ENCODE measurements at regions not wholly inside any gene's neighbourhood (a gene's known extent, or its start where the extent isn't known, plus 50 kb on each side); places are given as distances from the start of the nearest gene placed in this dataset.

- no peak overlapping the region for H3K27ac ChIP-seq
- TF ChIP-seq CTCF (conservative IDR thresholded peaks at IDR 0.05) (no peak), ZFX (IDR thresholded peaks at IDR 0.05) (no peak)
These were observed 857.4 kb upstream of the CDH2 start for GRCh38 chr18:29034113-29034856.

GRCh38 chr18:29028560-29028959 lies 851.6 kb upstream of the CDH2 start:
- no peak for TF ChIP-seq ZFX (IDR thresholded peaks at IDR 0.05)
- TF ChIP-seq CTCF (conservative IDR thresholded peaks at IDR 0.05), result no peak
- H3K27ac ChIP-seq, result no peak overlapping the region

GRCh38 chr18:29018976-29019375 lies 842.0 kb upstream of the CDH2 start:
- TF ChIP-seq ZFX (IDR thresholded peaks at IDR 0.05) (no peak), CTCF (conservative IDR thresholded peaks at IDR 0.05) (no peak)
- H3K27ac ChIP-seq, result no peak overlapping the region

GRCh38 chr18:29012883-29013465 lies 836.0 kb upstream of the CDH2 start:
- no peak for TF ChIP-seq CTCF (conservative IDR thresholded peaks at IDR 0.05)
- TF ChIP-seq ZFX (IDR thresholded peaks at IDR 0.05), result no peak
- H3K27ac ChIP-seq, result no peak overlapping the region

GRCh38 chr18:29012364-29012763 lies 835.4 kb upstream of the CDH2 start:
- TF ChIP-seq ZFX (IDR thresholded peaks at IDR 0.05) (no peak), CTCF (conservative IDR thresholded peaks at IDR 0.05) (no peak)
- H3K27ac ChIP-seq, result no peak overlapping the region

GRCh38 chr18:29009250-29009803 lies 832.4 kb upstream of the CDH2 start:
- H3K27ac ChIP-seq, result no peak overlapping the region
- no peak for TF ChIP-seq CTCF (conservative IDR thresholded peaks at IDR 0.05)
- TF ChIP-seq ZFX (IDR thresholded peaks at IDR 0.05), result no peak

GRCh38 chr18:29008809-29009208 lies 831.9 kb upstream of the CDH2 start:
- no peak for TF ChIP-seq CTCF (conservative IDR thresholded peaks at IDR 0.05)
- no peak overlapping the region for H3K27ac ChIP-seq
